ENCODE measurements at regions not wholly inside any gene's neighbourhood (a gene's known extent, or its start where the extent isn't known, plus 50 kb on each side); places are given as distances from the start of the nearest gene placed in this dataset.

- TF ChIP-seq, protein P1, sequence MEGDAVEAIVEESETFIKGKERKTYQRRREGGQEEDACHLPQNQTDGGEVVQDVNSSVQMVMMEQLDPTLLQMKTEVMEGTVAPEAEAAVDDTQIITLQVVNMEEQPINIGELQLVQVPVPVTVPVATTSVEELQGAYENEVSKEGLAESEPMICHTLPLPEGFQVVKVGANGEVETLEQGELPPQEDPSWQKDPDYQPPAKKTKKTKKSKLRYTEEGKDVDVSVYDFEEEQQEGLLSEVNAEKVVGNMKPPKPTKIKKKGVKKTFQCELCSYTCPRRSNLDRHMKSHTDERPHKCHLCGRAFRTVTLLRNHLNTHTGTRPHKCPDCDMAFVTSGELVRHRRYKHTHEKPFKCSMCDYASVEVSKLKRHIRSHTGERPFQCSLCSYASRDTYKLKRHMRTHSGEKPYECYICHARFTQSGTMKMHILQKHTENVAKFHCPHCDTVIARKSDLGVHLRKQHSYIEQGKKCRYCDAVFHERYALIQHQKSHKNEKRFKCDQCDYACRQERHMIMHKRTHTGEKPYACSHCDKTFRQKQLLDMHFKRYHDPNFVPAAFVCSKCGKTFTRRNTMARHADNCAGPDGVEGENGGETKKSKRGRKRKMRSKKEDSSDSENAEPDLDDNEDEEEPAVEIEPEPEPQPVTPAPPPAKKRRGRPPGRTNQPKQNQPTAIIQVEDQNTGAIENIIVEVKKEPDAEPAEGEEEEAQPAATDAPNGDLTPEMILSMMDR (IDR thresholded peaks at IDR 0.05): no peak
- TF ChIP-seq EZH2 (IDR thresholded peaks at IDR 0.05): no peak
Measured at GRCh38 chr3:42023380-42023779, 61.5 kb upstream of the ULK4 start.
